ENCODE measurements at regions not wholly inside any gene's neighbourhood (a gene's known extent, or its start where the extent isn't known, plus 50 kb on each side); places are given as distances from the start of the nearest gene placed in this dataset.

GRCh38 chr5:74372051-74372450 lies 268.5 kb downstream of the ENC1 start:
- no peak for DNase-seq

- DNase-seq, result no peak
These were observed 268.9 kb downstream of the ENC1 start for GRCh38 chr5:74371621-74372020.

- no peak for DNase-seq
These were observed 270.4 kb downstream of the ENC1 start for GRCh38 chr5:74370168-74370567.

- DNase-seq, result no peak
These were observed 271.4 kb downstream of the ENC1 start for GRCh38 chr5:74369173-74369572.

GRCh38 chr5:74367934-74368333 lies 272.6 kb downstream of the ENC1 start:
- DNase-seq, result no peak

GRCh38 chr5:74367241-74367733 lies 273.2 kb downstream of the ENC1 start:
- DNase-seq, result no peak

- DNase-seq, result no peak
These were observed 274.8 kb downstream of the ENC1 start for GRCh38 chr5:74365723-74366122.

GRCh38 chr5:74364507-74364906 lies 276.0 kb downstream of the ENC1 start:
- DNase-seq, result no peak

GRCh38 chr5:74363603-74364205 lies 276.8 kb downstream of the ENC1 start:
- DNase-seq, result no peak

GRCh38 chr5:74361406-74362358 lies 278.8 kb downstream of the ENC1 start:
- DNase-seq, result no peak

- DNase-seq, result no peak
These were observed 279.9 kb downstream of the ENC1 start for GRCh38 chr5:74360535-74361210.

- DNase-seq, result no peak
These were observed 282.7 kb downstream of the ENC1 start for GRCh38 chr5:74357827-74358226.

GRCh38 chr5:74356009-74356695 lies 284.4 kb downstream of the ENC1 start:
- no peak for DNase-seq

GRCh38 chr5:74355041-74355824 lies 285.3 kb downstream of the ENC1 start:
- no peak for DNase-seq

GRCh38 chr5:74352256-74352655 lies 288.3 kb downstream of the ENC1 start:
- DNase-seq, result no peak

- no peak for DNase-seq
These were observed 297.4 kb downstream of the ENC1 start for GRCh38 chr5:74342948-74343682.

- no peak for DNase-seq
These were observed 298.3 kb downstream of the ENC1 start for GRCh38 chr5:74342182-74342581.

GRCh38 chr5:74341221-74341620 lies 299.3 kb downstream of the ENC1 start:
- DNase-seq, result no peak

- no peak for DNase-seq
These were observed 300.1 kb downstream of the ENC1 start for GRCh38 chr5:74340476-74340875.

GRCh38 chr5:74337984-74338310 lies 302.6 kb downstream of the ENC1 start:
- DNase-seq, result no peak

- DNase-seq, result no peak
These were observed 303.1 kb downstream of the ENC1 start for GRCh38 chr5:74337254-74337983.

All from stimulated activated naive CD4-positive, alpha-beta T cell treated with Interleukin-2 at 50 U/mL for 16 hours (primary cell).